ENCODE measurements at regions not wholly inside any gene's neighbourhood (a gene's known extent, or its start where the extent isn't known, plus 50 kb on each side); places are given as distances from the start of the nearest gene placed in this dataset.

DNA sequence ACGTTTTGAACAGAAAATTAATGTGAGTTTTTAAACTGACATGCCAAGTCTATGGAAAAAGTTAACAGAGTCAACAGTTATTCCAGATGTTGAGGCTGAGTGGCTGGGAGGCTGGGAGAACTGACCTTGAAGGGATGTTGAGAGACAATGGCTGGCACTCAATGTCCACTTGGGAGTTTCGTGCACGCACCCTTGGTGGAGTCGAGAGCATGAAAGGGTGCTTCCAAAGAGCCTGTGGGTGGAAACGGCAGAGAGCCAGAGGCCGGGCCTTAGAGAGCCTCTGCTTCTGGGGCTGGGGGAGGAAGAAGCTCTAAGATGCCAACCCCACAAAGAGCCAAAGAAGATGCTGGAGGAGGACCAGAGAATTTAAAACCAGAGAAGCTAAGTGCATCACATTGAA is 63.4 kb upstream of the L3MBTL4 start:
- TF ChIP-seq, protein P1, sequence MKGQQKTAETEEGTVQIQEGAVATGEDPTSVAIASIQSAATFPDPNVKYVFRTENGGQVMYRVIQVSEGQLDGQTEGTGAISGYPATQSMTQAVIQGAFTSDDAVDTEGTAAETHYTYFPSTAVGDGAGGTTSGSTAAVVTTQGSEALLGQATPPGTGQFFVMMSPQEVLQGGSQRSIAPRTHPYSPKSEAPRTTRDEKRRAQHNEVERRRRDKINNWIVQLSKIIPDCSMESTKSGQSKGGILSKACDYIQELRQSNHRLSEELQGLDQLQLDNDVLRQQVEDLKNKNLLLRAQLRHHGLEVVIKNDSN (IDR thresholded peaks at IDR 0.05): no peak
- no peak for TF ChIP-seq CREB1 (IDR thresholded peaks at IDR 0.05; ENCODE audit: low read depth)

Measured in Ishikawa (cell line).